ENCODE measurements at regions not wholly inside any gene's neighbourhood (a gene's known extent, or its start where the extent isn't known, plus 50 kb on each side); places are given as distances from the start of the nearest gene placed in this dataset.

- 100% methylated on average over 1 of the region's 3 CpGs for WGBS (ENCODE audit: insufficient coverage)
- DNase-seq = no peak
- intact Hi-C loops (cut with micrococcal nuclease) = no loop called here
- peaks cover 2% of the 10 kb centered on the region for H3K9me3 Mint-ChIP-seq (ENCODE audit: insufficient read depth)
- Histone ChIP-seq H3K9me3 (ENCODE audit: control extremely low read depth in 1 of 3, control insufficient read depth in 2 of 3, insufficient read depth in 1 of 3, low read length in 2 of 3) (no peaks in the 10 kb centered on the region), H3K27me3 (replicated peaks in 1 of 4; ENCODE audit: control extremely low read depth in 1 of 4, control insufficient read depth in 3 of 4, insufficient read depth in 4 of 4, low read length in 3 of 4) (no peaks in the 10 kb centered on the region), H3K36me3 (replicated peaks in 1 of 2; ENCODE audit: control extremely low read depth in 1 of 2, control insufficient read depth in 1 of 2, extremely low read depth in 1 of 2, insufficient read depth in 2 of 2, low read length in 1 of 2) (no peaks in the 10 kb centered on the region), H3K4me2 (replicated peaks; ENCODE audit: low read depth, low read length, poor library complexity, severe bottlenecking) (no peak overlapping the region), H3K4me1 (ENCODE audit: control insufficient read depth in 2 of 2, insufficient read depth in 2 of 2, low read length in 2 of 2) (no peaks in the 10 kb centered on the region), H3K27ac (ENCODE audit: low read length in 2 of 2) (no peak overlapping the region), H4K20me1 (ENCODE audit: control insufficient read depth, insufficient read depth, low read length, poor library complexity, severe bottlenecking) (no peaks in the 10 kb centered on the region), H2AFZ (ENCODE audit: insufficient read depth, low read depth, low read length, poor library complexity, severe bottlenecking) (no peak overlapping the region), H3K9ac (ENCODE audit: low read length) (no peak overlapping the region), H3K79me2 (ENCODE audit: control insufficient read depth, insufficient read depth, low read length) (no peaks in the 10 kb centered on the region), H3K4me3 (ENCODE audit: control extremely low read depth in 1 of 5, extremely low read depth in 1 of 5, insufficient read depth in 1 of 5, low read depth in 2 of 5, low read length in 4 of 5) (no peak overlapping the region)
- peaks cover 27% of the 10 kb centered on the region for H3K27me3 Mint-ChIP-seq
- CTCF ChIA-PET = no interaction called here
- H3K27ac Mint-ChIP-seq = no peak overlapping the region
- ATAC-seq (ENCODE audit: low read depth) = no peak
- no peak overlapping the region for H3K4me3 Mint-ChIP-seq
- no peaks in the 10 kb centered on the region for H3K4me1 Mint-ChIP-seq
- no peak for TF ChIP-seq CTCF (IDR thresholded peaks at IDR 0.05)
- TF ChIP-seq EZH2 (IDR thresholded peaks at IDR 0.05; ENCODE audit: borderline replicate concordance, insufficient read depth, low read depth, low read length, poor library complexity, severe bottlenecking) = no peak
- POLR2A ChIA-PET = no interaction called here
Measured at GRCh38 chr4:128600410-128600809, 209.1 kb upstream of the JADE1 start.

GRCh38 chr4:128597500-128597899 lies 212.0 kb upstream of the JADE1 start:
- Histone ChIP-seq H3K27ac (ENCODE audit: low read length in 2 of 2) (no peak overlapping the region), H3K27me3 (replicated peaks in 1 of 4; ENCODE audit: control extremely low read depth in 1 of 4, control insufficient read depth in 3 of 4, insufficient read depth in 4 of 4, low read length in 3 of 4) (no peaks in the 10 kb centered on the region), H3K4me2 (replicated peaks; ENCODE audit: low read depth, low read length, poor library complexity, severe bottlenecking) (no peak overlapping the region), H3K4me3 (ENCODE audit: control extremely low read depth in 1 of 5, extremely low read depth in 1 of 5, insufficient read depth in 1 of 5, low read depth in 2 of 5, low read length in 4 of 5) (no peak overlapping the region), H4K20me1 (ENCODE audit: control insufficient read depth, insufficient read depth, low read length, poor library complexity, severe bottlenecking) (no peaks in the 10 kb centered on the region), H3K4me1 (ENCODE audit: control insufficient read depth in 2 of 2, insufficient read depth in 2 of 2, low read length in 2 of 2) (no peaks in the 10 kb centered on the region), H3K79me2 (ENCODE audit: control insufficient read depth, insufficient read depth, low read length) (no peaks in the 10 kb centered on the region), H3K9me3 (ENCODE audit: control extremely low read depth in 1 of 3, control insufficient read depth in 2 of 3, insufficient read depth in 1 of 3, low read length in 2 of 3) (no peaks in the 10 kb centered on the region), H3K36me3 (replicated peaks in 1 of 2; ENCODE audit: control extremely low read depth in 1 of 2, control insufficient read depth in 1 of 2, extremely low read depth in 1 of 2, insufficient read depth in 2 of 2, low read length in 1 of 2) (no peaks in the 10 kb centered on the region), H3K9ac (ENCODE audit: low read length) (no peak overlapping the region), H2AFZ (ENCODE audit: insufficient read depth, low read depth, low read length, poor library complexity, severe bottlenecking) (no peak overlapping the region)
- Mint-ChIP-seq H3K27ac (no peak overlapping the region), H3K27me3 (peaks cover 28% of the 10 kb centered on the region), H3K4me3 (no peak overlapping the region), H3K9me3 (ENCODE audit: insufficient read depth) (peaks cover 6% of the 10 kb centered on the region), H3K4me1 (no peaks in the 10 kb centered on the region)
- DNase-seq (no peak), ATAC-seq (ENCODE audit: low read depth) (no peak)
- intact Hi-C loops (cut with micrococcal nuclease) = no loop called here
- POLR2A ChIA-PET = no interaction called here
- CTCF ChIA-PET = no interaction called here
- no peak for TF ChIP-seq CTCF (IDR thresholded peaks at IDR 0.05)
- TF ChIP-seq EZH2 (IDR thresholded peaks at IDR 0.05; ENCODE audit: borderline replicate concordance, insufficient read depth, low read depth, low read length, poor library complexity, severe bottlenecking) = no peak
- 96% methylated on average over 2 of the region's 3 CpGs for WGBS (ENCODE audit: insufficient coverage)
